KMS-11 (cell line): ENCODE measurements at regions not wholly inside any gene's neighbourhood (a gene's known extent, or its start where the extent isn't known, plus 50 kb on each side); places are given as distances from the start of the nearest gene placed in this dataset.
"Not testable (repeated sequence)": the region's sequence is repeated elsewhere in the genome, so short reads cannot be mapped to it uniquely, and the experiment has no call there.

Experiments
- H2AFZ ChIP-seq: fragments of 200-600 bp; sonication (generic); 2 replicates; pipeline ENCODE4 v1.6.1; 2016; ENCODE audit warnings: antibody characterized with exemption, mixed run types, low read depth
- H3K27ac ChIP-seq: fragments of 200-600 bp; sonication (generic); 2 replicates; pipeline ENCODE4 v1.6.1; 2016; ENCODE audit warnings: mild to moderate bottlenecking, mixed run types
- H3K27me3 ChIP-seq: fragments of 200-600 bp; sonication (generic); 2 replicates; pipeline ENCODE4 v1.6.1; 2017; ENCODE audit warnings: mild to moderate bottlenecking, low read depth, mixed run types, moderate library complexity; ENCODE audit not compliant: insufficient read depth
- H3K36me3 ChIP-seq: fragments of 200-600 bp; sonication (generic); 2 replicates; pipeline ENCODE4 v1.6.1; 2017; ENCODE audit warnings: mild to moderate bottlenecking, mixed run types; ENCODE audit not compliant: insufficient read depth
- H3K4me1 ChIP-seq: fragments of 200-600 bp; sonication (generic); 2 replicates; pipeline ENCODE4 v1.6.1; 2016; ENCODE audit warnings: mild to moderate bottlenecking, low read depth, mixed run types; ENCODE audit not compliant: poor library complexity, severe bottlenecking
- H3K4me2 ChIP-seq: fragments of 200-600 bp; sonication (generic); 2 replicates; pipeline ENCODE4 v1.7.0; 2016; ENCODE audit warnings: mild to moderate bottlenecking, mixed run types
- H3K4me3 ChIP-seq: fragments of 200-600 bp; sonication (generic); IDR thresholded peaks from 2 replicates; pipeline ENCODE4 v1.6.1; 2017; ENCODE audit warnings: low read depth, low read length, mixed read lengths; ENCODE audit not compliant: insufficient read depth
- H3K79me2 ChIP-seq: fragments of 200-600 bp; sonication (generic); 2 replicates; pipeline ENCODE4 v1.6.1; 2016; ENCODE audit warnings: low read depth, mixed run types; ENCODE audit not compliant: insufficient read depth
- H3K9ac ChIP-seq: fragments of 200-600 bp; sonication (generic); 2 replicates; pipeline ENCODE4 v1.6.1; 2016; ENCODE audit warnings: mild to moderate bottlenecking, mixed run types
- H4K20me1 ChIP-seq: fragments of 200-600 bp; sonication (generic); 2 replicates; pipeline ENCODE4 v1.6.1; 2016; ENCODE audit warnings: mild to moderate bottlenecking, mixed run types; ENCODE audit not compliant: insufficient read depth
- CTCF ChIP-seq: fragments of 200-600 bp; sonication (generic); conservative IDR thresholded peaks from 2 replicates; pipeline ENCODE4 v1.6.1; 2017; ENCODE audit warnings: low read depth, mild to moderate bottlenecking, antibody characterized with exemption, low read length, moderate library complexity, mixed read lengths

- H3K27ac ChIP-seq, result no peak overlapping the region
- H2AFZ ChIP-seq, result no peak overlapping the region
- no peak overlapping the region for H3K4me2 ChIP-seq
- no peaks in the 10 kb centered on the region for H3K4me1 ChIP-seq
- no peak for TF ChIP-seq CTCF
- H3K79me2 ChIP-seq, result no peaks in the 10 kb centered on the region
- H3K27me3 ChIP-seq, result no peaks in the 10 kb centered on the region
- H3K4me3 ChIP-seq, result no peak overlapping the region
- H3K36me3 ChIP-seq, result no peaks in the 10 kb centered on the region
- no peak overlapping the region for H3K9ac ChIP-seq
- no peaks in the 10 kb centered on the region for H4K20me1 ChIP-seq
Observed at GRCh38 chr4:69026974-69027373, 69.3 kb upstream of the UGT2B7 start.

- H3K4me2 ChIP-seq, result no peak overlapping the region
- no peak overlapping the region for H3K9ac ChIP-seq
- TF ChIP-seq CTCF, result no peak
- no peaks in the 10 kb centered on the region for H4K20me1 ChIP-seq
- no peaks in the 10 kb centered on the region for H3K36me3 ChIP-seq
- H3K4me3 ChIP-seq, result no peak overlapping the region
- no peaks in the 10 kb centered on the region for H3K4me1 ChIP-seq
- no peaks in the 10 kb centered on the region for H3K27me3 ChIP-seq
- no peak overlapping the region for H2AFZ ChIP-seq
- no peak overlapping the region for H3K27ac ChIP-seq
- H3K79me2 ChIP-seq, result no peaks in the 10 kb centered on the region
Observed at GRCh38 chr4:69030326-69030725, 65.9 kb upstream of the UGT2B7 start.

GRCh38 chr4:69032847-69033638 is 63.2 kb upstream of the UGT2B7 start:
- H3K79me2 ChIP-seq, result no peaks in the 10 kb centered on the region
- no peak overlapping the region for H3K4me3 ChIP-seq
- H3K27me3 ChIP-seq, result no peaks in the 10 kb centered on the region
- H3K4me1 ChIP-seq, result no peaks in the 10 kb centered on the region
- H3K4me2 ChIP-seq, result no peak overlapping the region
- TF ChIP-seq CTCF, result no peak
- no peaks in the 10 kb centered on the region for H4K20me1 ChIP-seq
- H2AFZ ChIP-seq, result no peak overlapping the region
- no peak overlapping the region for H3K9ac ChIP-seq
- H3K27ac ChIP-seq, result no peak overlapping the region
- no peaks in the 10 kb centered on the region for H3K36me3 ChIP-seq

GRCh38 chr4:69034315-69034740 is 61.9 kb upstream of the UGT2B7 start:
- H3K27ac ChIP-seq, H3K27me3 ChIP-seq, H3K4me2 ChIP-seq, H3K9ac ChIP-seq, H3K79me2 ChIP-seq, H4K20me1 ChIP-seq, H3K4me3 ChIP-seq, H3K4me1 ChIP-seq, H3K36me3 ChIP-seq, H2AFZ ChIP-seq: not testable (repeated sequence)

- Histone ChIP-seq H3K36me3 (no peaks in the 10 kb centered on the region), H3K4me2 (no peak overlapping the region), H3K4me1 (no peaks in the 10 kb centered on the region), H3K27ac (no peak overlapping the region), H3K4me3 (no peak overlapping the region), H2AFZ (no peak overlapping the region), H3K9ac (no peak overlapping the region), H3K79me2 (no peaks in the 10 kb centered on the region), H4K20me1 (no peaks in the 10 kb centered on the region), H3K27me3 (no peaks in the 10 kb centered on the region)
- TF ChIP-seq CTCF, result no peak
Observed at GRCh38 chr4:69038582-69038981, 57.7 kb upstream of the UGT2B7 start.
